ENCODE measurements at regions not wholly inside any gene's neighbourhood (a gene's known extent, or its start where the extent isn't known, plus 50 kb on each side); places are given as distances from the start of the nearest gene placed in this dataset.

GRCh38 chr9:14455243-14455642, 141.3 kb upstream of the NFIB start:
- no peak for TF ChIP-seq CTCF (IDR thresholded peaks at IDR 0.05; ENCODE audit: control extremely low read depth in 1 of 3, insufficient read depth in 1 of 3, low read depth in 1 of 3, low read length in 3 of 3)
- peak; percentile 96 for TF ChIP-seq CEBPB (IDR thresholded peaks at IDR 0.05; ENCODE audit: low read depth, low read length)
- no peak for TF ChIP-seq POLR2A (IDR thresholded peaks at IDR 0.05; ENCODE audit: control extremely low read depth in 1 of 2, low read depth in 2 of 2, low read length in 2 of 2)
- TF ChIP-seq MAX (IDR thresholded peaks at IDR 0.05) = no peak
- no peak for TF ChIP-seq USF2 (IDR thresholded peaks at IDR 0.05; ENCODE audit: low read length)
